Nephron (organoid): ENCODE measurements at regions not wholly inside any gene's neighbourhood (a gene's known extent, or its start where the extent isn't known, plus 50 kb on each side); places are given as distances from the start of the nearest gene placed in this dataset.

Experiments
- H3K27ac Mint-ChIP-seq, 3 experiments: 2 replicates each; pipeline ENCODE4 v1.8.0; 2020; ENCODE audit warnings: mixed read lengths in 3 of 3, mild to moderate bottlenecking in 2 of 3, moderate library complexity in 1 of 3
- H3K27me3 Mint-ChIP-seq: 2 replicates; pipeline ENCODE4 v1.8.0; 2021; ENCODE audit warnings: low read depth, mild to moderate bottlenecking, moderate library complexity, mixed read lengths
- H3K36me3 Mint-ChIP-seq: 2 replicates; pipeline ENCODE4 v1.8.0; 2020; ENCODE audit warnings: low read depth, mixed read lengths
- H3K4me1 Mint-ChIP-seq: 2 replicates; pipeline ENCODE4 v1.8.0; 2020; ENCODE audit warnings: mixed read lengths
- H3K4me3 Mint-ChIP-seq, 3 experiments: 2 replicates each; pipeline ENCODE4 v1.8.0; 2020; ENCODE audit warnings: mild to moderate bottlenecking in 3 of 3, mixed read lengths in 3 of 3, moderate library complexity in 2 of 3
- H3K9me3 Mint-ChIP-seq: 2 replicates; pipeline ENCODE4 v1.8.0; 2020; ENCODE audit warnings: mixed read lengths
- TF ChIP-seq, protein P1 (sequence below), 3 experiments: fragments of 200-600 bp; sonication (generic); IDR thresholded peaks; one replicate each; pipeline ENCODE4 v1.5.0; 2021; ENCODE audit warnings: antibody characterized with exemption in 3 of 3; ENCODE audit not compliant: unreplicated experiment in 3 of 3

- peaks cover 10% of the 10 kb centered on the region for H3K27me3 Mint-ChIP-seq
- peaks cover 32% of the 10 kb centered on the region for H3K4me1 Mint-ChIP-seq
- H3K27ac Mint-ChIP-seq: no peak overlapping the region
- no peak overlapping the region for H3K4me3 Mint-ChIP-seq
- TF ChIP-seq, protein P1, sequence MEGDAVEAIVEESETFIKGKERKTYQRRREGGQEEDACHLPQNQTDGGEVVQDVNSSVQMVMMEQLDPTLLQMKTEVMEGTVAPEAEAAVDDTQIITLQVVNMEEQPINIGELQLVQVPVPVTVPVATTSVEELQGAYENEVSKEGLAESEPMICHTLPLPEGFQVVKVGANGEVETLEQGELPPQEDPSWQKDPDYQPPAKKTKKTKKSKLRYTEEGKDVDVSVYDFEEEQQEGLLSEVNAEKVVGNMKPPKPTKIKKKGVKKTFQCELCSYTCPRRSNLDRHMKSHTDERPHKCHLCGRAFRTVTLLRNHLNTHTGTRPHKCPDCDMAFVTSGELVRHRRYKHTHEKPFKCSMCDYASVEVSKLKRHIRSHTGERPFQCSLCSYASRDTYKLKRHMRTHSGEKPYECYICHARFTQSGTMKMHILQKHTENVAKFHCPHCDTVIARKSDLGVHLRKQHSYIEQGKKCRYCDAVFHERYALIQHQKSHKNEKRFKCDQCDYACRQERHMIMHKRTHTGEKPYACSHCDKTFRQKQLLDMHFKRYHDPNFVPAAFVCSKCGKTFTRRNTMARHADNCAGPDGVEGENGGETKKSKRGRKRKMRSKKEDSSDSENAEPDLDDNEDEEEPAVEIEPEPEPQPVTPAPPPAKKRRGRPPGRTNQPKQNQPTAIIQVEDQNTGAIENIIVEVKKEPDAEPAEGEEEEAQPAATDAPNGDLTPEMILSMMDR (IDR thresholded peaks at IDR 0.05; ENCODE audit: unreplicated experiment in 3 of 3): no peak
- peaks cover 3% of the 10 kb centered on the region for H3K36me3 Mint-ChIP-seq
- H3K9me3 Mint-ChIP-seq: peaks cover 5% of the 10 kb centered on the region
Observed at GRCh38 chr21:38954588-38955004, 148.9 kb downstream of the ETS2 start.

DNA sequence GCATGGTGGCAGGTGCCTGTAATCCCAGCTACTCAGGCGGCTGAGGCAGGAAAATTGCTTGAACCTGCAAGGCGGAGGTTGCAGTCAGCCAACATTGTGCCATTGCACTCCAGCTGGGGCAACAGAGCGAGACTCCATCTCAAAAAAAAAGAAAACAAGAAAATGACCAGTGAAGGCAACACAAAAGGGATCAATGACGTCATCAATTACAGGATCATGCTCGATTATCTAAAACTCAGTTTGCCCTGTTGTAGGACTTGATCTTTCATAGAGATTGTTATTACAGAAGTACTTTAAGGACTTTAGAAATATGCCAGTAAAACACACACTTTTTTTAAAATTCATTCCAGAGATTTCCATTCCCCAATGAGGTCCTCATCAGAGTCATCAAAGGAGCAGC lies 147.8 kb downstream of the ETS2 start:
- no peak overlapping the region for H3K4me3 Mint-ChIP-seq
- TF ChIP-seq, protein P1 (IDR thresholded peaks at IDR 0.05; ENCODE audit: unreplicated experiment in 3 of 3): no peak
- H3K36me3 Mint-ChIP-seq: no peaks in the 10 kb centered on the region

GRCh38 chr21:38952890-38953289 lies 147.2 kb downstream of the ETS2 start:
- no peak overlapping the region for H3K27ac Mint-ChIP-seq
- TF ChIP-seq, protein P1 (IDR thresholded peaks at IDR 0.05; ENCODE audit: unreplicated experiment in 3 of 3): no peak
- no peaks in the 10 kb centered on the region for H3K36me3 Mint-ChIP-seq
- no peaks in the 10 kb centered on the region for H3K9me3 Mint-ChIP-seq
- H3K4me3 Mint-ChIP-seq: no peak overlapping the region
- peaks cover 13% of the 10 kb centered on the region for H3K27me3 Mint-ChIP-seq
- peaks cover 15% of the 10 kb centered on the region for H3K4me1 Mint-ChIP-seq

More for the DNA sequence above, 147.8 kb downstream of the ETS2 start:
- H3K27ac Mint-ChIP-seq: no peak overlapping the region
- peaks cover 21% of the 10 kb centered on the region for H3K4me1 Mint-ChIP-seq
- H3K9me3 Mint-ChIP-seq: no peaks in the 10 kb centered on the region
- peaks cover 9% of the 10 kb centered on the region for H3K27me3 Mint-ChIP-seq

GRCh38 chr21:38951095-38951730 lies 145.5 kb downstream of the ETS2 start:
- Mint-ChIP-seq H3K27ac (no peak overlapping the region), H3K4me1 (peaks cover 1% of the 10 kb centered on the region), H3K36me3 (no peaks in the 10 kb centered on the region), H3K27me3 (peaks cover 11% of the 10 kb centered on the region), H3K9me3 (no peaks in the 10 kb centered on the region), H3K4me3 (no peak overlapping the region)
- TF ChIP-seq, protein P1 (IDR thresholded peaks at IDR 0.05; ENCODE audit: unreplicated experiment in 3 of 3): no peak

GRCh38 chr21:38950435-38951094 lies 144.8 kb downstream of the ETS2 start:
- Mint-ChIP-seq H3K27ac (peak overlapping the region in 1 of 3 experiments; percentile 1), H3K4me3 (no peak overlapping the region), H3K36me3 (no peaks in the 10 kb centered on the region), H3K27me3 (peaks cover 11% of the 10 kb centered on the region), H3K4me1 (peaks cover 8% of the 10 kb centered on the region), H3K9me3 (no peaks in the 10 kb centered on the region)
- TF ChIP-seq, protein P1 (IDR thresholded peaks at IDR 0.05; ENCODE audit: unreplicated experiment in 3 of 3): no peak

DNA sequence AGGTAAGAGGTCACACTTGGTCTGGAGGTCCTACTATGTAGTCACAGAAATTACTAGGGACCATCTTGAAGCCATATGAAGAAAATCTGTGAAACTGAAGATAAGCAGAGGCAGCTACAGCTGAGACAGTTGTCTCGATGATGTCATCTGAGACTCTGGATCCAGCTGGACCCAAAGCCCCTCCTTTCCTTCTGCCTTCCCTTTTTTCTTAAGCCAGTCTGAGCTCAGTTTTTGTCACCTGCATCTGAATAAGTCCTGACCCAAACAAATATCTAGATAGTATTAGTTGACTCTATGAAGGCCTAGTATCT lies 143.3 kb downstream of the ETS2 start:
- TF ChIP-seq, protein P1 (IDR thresholded peaks at IDR 0.05; ENCODE audit: unreplicated experiment in 3 of 3): no peak
- Mint-ChIP-seq H3K9me3 (no peaks in the 10 kb centered on the region), H3K36me3 (no peaks in the 10 kb centered on the region), H3K4me1 (peaks cover 10% of the 10 kb centered on the region), H3K27ac (no peak overlapping the region), H3K27me3 (peaks cover 11% of the 10 kb centered on the region), H3K4me3 (no peak overlapping the region)
